Astrocyte of the cerebellum (primary cell): ENCODE measurements at regions not wholly inside any gene's neighbourhood (a gene's known extent, or its start where the extent isn't known, plus 50 kb on each side); places are given as distances from the start of the nearest gene placed in this dataset.

Source experiments
- DNase-seq: peaks from one replicate; pipeline ENCODE4 v3.0.0-alpha.2; 2011; ENCODE audit warnings: low read depth
- H3K4me3 ChIP-seq: 2 replicates; pipeline ENCODE4 v1.5.1; 2011; ENCODE audit warnings: mild to moderate bottlenecking, low read depth, low read length, moderate library complexity
- in situ Hi-C: cut with HindIII; loops from 2 replicates; pipeline ENCODE4 v1.10.0; 2017; ENCODE audit warnings: low sequenced_read_pairs
- TF ChIP-seq, protein P1 (sequence below): IDR thresholded peaks from 2 replicates; pipeline ENCODE4 v1.5.1; 2012; ENCODE audit warnings: low read length, low read depth, moderate library complexity, mild to moderate bottlenecking; ENCODE audit errors: missing control alignments

DNA sequence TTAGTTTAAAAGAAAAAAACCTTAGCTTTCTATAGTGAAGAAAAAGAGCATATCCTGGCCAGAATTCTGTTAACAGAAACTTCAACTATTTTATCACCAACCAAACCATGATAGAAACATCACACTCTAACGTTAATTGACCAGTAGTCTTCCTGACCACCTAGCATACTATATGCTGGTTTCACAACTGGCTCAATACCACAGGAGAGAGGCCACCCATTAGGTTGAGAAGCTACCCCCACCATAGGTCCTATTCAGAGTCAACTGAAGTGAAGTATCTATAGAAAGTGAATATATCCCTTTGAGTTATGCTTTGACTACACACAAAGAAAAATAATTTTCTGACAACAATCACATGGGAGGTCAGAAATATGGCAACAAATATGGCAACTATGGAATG lies 85.2 kb upstream of the STK17B start:
- H3K4me3 ChIP-seq, result no peak overlapping the region
- TF ChIP-seq, protein P1, sequence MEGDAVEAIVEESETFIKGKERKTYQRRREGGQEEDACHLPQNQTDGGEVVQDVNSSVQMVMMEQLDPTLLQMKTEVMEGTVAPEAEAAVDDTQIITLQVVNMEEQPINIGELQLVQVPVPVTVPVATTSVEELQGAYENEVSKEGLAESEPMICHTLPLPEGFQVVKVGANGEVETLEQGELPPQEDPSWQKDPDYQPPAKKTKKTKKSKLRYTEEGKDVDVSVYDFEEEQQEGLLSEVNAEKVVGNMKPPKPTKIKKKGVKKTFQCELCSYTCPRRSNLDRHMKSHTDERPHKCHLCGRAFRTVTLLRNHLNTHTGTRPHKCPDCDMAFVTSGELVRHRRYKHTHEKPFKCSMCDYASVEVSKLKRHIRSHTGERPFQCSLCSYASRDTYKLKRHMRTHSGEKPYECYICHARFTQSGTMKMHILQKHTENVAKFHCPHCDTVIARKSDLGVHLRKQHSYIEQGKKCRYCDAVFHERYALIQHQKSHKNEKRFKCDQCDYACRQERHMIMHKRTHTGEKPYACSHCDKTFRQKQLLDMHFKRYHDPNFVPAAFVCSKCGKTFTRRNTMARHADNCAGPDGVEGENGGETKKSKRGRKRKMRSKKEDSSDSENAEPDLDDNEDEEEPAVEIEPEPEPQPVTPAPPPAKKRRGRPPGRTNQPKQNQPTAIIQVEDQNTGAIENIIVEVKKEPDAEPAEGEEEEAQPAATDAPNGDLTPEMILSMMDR, result no peak
- no peak for DNase-seq
- in situ Hi-C loops, result no loop called here

DNA sequence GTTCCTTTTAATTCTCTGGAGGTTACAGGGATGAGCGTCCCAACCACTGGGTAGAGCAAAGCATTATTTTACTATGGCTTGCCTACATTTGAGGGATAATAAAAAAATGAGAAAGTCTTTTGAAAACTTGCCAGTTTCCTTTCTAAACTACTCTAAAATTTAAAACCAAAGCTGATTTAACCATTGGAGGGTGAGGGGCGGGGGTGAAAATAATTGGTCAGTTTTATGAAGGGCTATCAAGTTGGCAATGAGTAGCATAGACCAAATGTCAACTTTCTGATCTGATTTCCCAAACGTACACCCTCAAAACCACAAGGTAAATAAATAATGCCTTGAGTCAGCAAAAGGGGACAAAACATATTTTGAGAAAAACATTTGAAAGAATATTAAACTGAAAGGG lies 85.7 kb upstream of the STK17B start:
- in situ Hi-C loops, result no loop called here
- no peak overlapping the region for H3K4me3 ChIP-seq
- DNase-seq, result no peak
- TF ChIP-seq, protein P1, result no peak

GRCh38 chr2:196258407-196258806 lies 87.0 kb upstream of the STK17B start:
- in situ Hi-C loops, result no loop called here
- no peak overlapping the region for H3K4me3 ChIP-seq
- TF ChIP-seq, protein P1, result no peak
- no peak for DNase-seq

DNA sequence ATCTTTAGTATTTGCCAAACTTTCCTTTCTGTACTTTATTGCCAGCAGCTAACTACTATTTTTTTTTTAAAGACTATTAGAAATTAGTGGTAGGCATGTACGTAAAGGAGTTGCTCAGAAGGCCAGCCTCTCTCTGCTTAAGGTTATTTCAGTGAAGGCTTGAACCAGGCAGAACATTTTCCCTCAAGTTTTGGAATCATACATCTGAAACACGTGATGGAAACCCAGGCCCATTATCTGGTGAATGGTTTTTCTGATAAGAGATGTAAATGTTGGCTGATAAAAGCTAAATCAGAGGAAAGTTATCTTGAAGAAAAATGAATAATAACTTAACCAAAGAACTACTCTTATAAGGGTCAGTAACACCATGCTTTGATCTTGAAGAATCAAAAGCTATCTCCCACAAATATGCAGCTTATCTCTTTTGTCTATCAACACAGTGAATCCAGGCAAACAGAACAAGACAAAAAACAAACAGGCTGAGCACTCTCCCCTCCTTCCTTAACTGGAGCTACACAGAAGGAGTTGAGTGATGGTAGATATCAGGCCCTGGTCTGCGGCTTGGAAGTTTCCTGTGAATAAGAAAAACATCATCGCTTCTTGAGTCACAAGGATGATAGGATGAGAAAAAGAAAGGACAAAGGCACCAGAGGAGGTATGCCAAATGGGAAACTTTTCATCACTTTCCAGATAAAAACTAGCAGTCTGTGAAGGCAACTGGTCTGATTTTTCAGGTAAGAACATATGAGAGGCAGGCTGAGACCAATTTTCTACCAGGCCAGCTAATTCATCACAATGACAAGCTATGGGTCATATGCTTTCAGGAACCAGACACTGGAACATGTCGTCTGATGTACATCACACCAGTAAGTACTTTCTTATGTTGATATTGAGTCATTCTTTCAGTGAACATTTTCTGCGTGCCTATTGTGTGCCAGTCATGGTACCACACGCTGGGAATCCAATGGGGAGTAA lies 88.4 kb upstream of the STK17B start:
- peak; percentile 55 for DNase-seq
- H3K4me3 ChIP-seq, result no peak overlapping the region
- in situ Hi-C loops, result no loop called here
- TF ChIP-seq, protein P1, result no peak

DNA sequence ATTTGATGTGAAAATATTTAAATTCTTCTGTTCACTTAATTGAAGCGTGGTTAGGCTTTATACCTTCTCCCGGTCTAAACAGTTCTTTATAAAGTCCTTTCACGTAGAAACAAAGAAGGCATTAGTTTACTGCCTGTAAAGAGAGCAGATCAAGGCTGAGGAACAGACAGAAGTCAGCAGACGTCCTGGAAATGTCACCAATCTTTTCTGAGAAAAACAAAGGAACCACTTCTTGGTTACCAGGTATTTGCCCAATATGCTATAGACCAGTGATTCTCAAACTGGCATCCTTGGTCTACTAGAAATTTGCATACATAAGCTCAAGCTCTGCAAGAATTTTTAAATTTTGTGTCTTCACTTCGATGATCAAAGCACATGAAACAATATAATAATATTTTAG lies 89.2 kb upstream of the STK17B start:
- TF ChIP-seq, protein P1, result no peak
- DNase-seq, result no peak
- in situ Hi-C loops, result no loop called here
- no peak overlapping the region for H3K4me3 ChIP-seq

DNA sequence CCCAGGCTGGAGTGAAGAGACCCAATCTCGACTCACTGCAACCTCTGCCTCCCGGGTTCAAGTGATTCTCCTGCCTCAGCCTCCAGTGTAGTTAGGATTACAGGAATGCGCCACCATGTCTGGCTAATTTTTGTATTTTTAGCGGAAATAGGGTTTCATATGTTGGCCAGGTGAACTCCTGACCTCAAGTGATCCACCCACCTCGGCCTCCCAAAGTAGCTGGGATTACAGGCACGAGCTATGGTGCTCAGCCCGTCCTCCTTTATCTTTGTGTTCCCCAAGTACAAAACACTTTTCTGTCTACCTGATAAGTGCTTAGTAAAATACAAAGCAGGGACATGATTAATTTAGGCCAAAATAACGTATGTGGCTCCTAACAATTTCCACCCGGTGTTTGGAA lies 91.2 kb upstream of the STK17B start:
- no peak for DNase-seq
- in situ Hi-C loops, result no loop called here
- H3K4me3 ChIP-seq, result no peak overlapping the region
- TF ChIP-seq, protein P1, result no peak
